Stimulated activated CD4-positive, alpha-beta T cell treated with anti-CD3 and anti-CD28 coated beads, Interleukin-4, amount 100 ng/mL, for 48 hours (primary cell): ENCODE measurements at regions not wholly inside any gene's neighbourhood (a gene's known extent, or its start where the extent isn't known, plus 50 kb on each side); places are given as distances from the start of the nearest gene placed in this dataset.

ENCODE experiments used
- DNase-seq, 2 donors: peaks; one replicate each; pipeline ENCODE4 v3.0.0-alpha.2; 2020; ENCODE audit warnings: low read depth in 2 of 2

DNA sequence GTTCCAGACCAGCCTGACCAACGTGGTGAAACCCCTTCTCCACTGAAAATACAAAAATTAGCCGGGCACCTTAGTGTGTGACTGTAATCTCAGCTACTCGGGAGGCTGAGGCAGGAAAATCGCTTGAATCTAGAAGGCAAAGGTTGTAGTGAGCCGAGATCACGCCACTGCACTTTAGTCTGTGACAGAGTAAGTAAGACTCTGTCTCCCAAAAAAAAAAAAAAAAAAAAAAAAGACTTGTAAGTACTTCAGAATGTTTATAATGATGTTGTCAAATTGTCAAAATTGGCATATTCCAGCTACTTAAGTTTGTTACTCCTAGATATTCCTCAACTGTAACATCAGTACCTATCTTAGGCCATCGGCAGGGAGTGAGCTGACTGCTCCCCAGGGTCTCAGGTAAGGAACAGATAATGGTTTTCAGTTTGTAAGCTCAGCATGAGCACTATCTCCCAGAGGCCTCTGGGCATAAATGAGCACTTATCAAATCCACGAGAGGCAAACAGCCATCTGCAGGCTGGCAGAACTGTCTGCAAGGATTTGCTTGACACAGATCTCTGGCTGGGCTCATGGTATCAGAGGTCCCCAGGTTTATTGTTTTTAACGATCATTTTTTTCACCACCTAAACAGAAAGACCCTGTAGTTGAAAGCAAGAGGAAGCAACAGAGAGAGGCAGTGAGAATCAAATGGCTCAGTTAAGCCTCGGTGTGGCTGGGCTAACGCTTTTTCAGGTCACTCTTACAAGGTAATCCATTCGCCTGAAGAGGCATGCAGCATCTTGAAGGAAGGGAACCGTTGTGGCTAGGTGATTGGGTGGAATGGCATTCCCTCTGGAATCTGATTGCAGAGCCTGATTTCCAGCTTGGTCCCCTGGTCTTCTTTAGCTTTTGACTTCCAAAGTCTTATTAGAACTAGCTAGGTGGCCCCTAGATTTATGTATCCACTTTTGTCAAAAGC is 115.9 kb downstream of the LY86 start:
- no peak for DNase-seq

- no peak for DNase-seq
Measured at GRCh38 chr6:6705061-6705425, 116.5 kb downstream of the LY86 start.

DNA sequence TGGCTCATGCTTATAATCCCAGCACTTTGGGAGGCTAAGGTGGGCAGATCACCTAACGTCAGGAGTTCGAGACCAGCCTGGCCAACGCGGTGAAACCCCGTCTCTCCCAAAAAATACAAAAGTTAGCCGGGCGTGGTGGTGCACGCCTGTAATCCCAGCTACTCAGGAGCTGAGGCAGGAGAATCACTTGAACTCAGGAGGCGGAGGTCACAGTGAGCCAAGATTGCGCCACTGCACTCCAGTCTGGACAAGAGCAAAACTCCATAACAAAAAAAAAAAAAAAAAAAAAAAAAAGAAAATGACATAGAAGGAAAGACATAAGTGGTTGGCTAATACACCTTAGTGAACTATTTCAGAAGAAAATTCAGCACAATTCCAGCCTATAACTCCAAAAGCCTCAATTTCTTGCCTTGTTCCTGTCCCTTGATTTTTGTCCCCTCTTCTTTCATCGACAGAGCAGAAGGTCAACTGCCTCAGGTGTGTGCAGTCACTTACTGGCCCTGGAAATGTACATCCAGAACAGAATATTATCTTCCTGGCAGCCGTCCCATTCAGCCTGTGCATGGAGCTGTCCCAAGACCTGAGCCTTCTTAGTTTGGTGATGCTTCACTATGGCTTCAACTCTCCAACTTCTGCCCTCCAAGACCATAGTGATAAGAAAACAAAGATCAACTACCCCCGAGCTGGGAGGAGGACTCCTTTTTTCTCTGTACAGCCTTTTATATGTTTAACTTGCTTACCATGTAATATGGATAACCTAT is 117.6 kb downstream of the LY86 start:
- DNase-seq = no peak

GRCh38 chr6:6707143-6707542 is 118.6 kb downstream of the LY86 start:
- no peak for DNase-seq

GRCh38 chr6:6709106-6709505 is 120.6 kb downstream of the LY86 start:
- DNase-seq = no peak

DNA sequence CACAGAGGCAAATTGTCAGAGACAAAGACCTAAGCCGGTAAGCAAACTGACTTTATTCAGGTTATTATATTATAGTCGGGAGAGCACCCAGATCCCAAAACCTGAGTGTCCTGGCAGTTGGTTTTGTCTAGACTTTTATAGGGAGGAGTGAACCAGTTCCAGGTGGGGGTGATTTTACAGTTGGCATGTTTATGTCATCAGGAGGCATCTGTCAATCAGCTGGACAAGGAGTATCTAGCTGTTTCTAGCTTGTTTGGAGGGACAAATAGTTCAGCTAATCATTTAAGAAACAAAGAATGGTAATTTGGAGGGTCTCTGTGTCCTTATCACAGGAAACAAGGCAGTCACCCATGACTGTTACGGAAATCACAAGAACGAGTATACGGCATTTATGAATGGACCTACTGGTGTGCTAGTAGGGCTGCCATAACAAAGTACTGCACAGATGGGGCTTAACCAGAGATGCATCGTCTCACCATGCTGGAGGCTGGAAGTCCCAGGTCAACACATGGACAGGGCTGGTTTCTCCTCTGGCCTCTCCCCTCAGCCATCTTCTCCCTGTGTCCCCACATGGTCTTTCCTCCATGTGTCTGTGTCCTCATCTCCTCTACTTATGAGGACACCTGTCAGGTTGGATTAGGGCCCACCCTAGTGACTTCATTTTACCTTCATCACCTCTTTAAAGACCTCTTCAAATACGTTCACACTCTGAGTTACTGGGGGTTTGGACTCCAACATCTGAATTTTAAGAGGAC is 122.7 kb downstream of the LY86 start:
- DNase-seq = no peak

GRCh38 chr6:6711832-6712448 is 123.4 kb downstream of the LY86 start:
- no peak for DNase-seq

GRCh38 chr6:6712449-6713403 is 124.2 kb downstream of the LY86 start:
- DNase-seq = no peak

DNA sequence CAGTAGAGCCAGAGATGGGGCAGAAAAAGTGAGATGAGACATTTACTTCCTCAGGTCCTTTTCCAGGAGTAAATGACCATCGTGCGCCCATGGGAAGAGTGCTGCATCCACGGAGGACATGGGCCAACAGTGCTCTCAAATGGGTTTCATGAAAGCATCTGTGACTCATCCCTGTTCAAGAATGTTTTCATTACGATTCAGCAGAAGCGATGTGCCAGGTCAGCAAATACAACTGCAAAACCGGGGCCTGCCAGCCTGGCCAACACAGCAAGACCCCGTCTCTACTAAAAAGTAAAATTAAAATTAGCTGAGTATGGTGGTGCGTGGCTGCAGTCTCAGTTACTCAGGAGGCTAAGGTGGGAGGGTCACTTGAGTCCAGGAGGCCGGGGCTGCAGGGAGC is 125.1 kb downstream of the LY86 start:
- no peak for DNase-seq

- no peak for DNase-seq
Measured at GRCh38 chr6:6714118-6714897, 125.8 kb downstream of the LY86 start.

DNA sequence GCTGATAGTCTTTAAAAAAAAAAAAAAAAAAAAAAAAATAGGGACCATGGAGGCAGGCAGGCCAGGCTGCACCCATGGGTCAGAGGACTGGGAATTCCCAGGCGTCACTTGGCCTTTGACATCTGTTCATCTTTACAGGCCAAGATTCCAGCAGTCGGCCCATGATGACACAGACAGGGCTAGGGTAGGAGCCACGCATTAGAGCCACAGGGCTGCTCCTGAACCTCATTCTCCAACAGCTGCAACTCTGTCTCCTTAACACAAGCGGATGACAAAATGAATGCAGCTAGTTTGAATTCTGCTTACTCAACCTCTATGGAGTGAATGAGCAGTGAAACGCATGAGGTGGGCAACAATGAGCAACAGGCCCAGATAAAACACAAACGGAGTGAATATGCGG is 126.4 kb downstream of the LY86 start:
- DNase-seq = no peak

GRCh38 chr6:6715465-6715864 is 126.9 kb downstream of the LY86 start:
- DNase-seq = no peak

DNA sequence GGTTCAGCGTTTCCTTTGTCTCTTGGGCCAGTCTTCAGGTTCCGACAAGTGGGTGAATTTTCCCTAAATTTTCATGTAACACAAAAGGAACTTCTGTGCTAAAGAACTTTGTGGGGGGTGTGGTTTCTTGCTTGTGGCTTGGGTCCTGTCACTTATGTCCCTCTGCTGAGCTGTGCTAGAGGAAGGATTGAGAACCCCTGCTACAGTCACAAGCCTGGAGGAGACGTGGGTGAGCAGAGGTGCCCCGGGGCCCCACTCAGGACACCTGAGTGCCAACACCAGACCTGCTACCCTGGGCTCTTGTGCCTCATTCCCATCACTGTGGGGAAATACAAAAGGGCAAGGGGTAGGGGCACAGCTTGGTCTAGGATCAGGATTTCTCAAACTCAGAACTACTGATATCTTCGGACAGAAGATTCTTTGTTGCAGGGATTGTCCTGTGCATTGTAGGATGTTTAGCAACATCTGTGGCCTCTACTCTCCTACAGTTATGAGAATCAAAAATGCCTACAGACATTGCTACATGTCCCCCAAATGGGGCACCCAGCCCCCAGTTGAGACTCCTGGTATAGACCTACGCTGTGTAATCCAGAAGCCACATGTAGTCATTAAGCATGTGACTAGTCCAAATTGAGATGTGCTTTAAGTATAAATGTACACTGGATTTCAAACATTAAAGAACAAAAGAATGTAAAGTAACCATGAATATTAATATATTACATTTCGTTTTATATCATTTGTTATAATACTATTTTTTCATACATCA is 128.7 kb downstream of the LY86 start:
- DNase-seq = no peak

- DNase-seq = no peak
Measured at GRCh38 chr6:6717953-6718352, 129.4 kb downstream of the LY86 start.

DNA sequence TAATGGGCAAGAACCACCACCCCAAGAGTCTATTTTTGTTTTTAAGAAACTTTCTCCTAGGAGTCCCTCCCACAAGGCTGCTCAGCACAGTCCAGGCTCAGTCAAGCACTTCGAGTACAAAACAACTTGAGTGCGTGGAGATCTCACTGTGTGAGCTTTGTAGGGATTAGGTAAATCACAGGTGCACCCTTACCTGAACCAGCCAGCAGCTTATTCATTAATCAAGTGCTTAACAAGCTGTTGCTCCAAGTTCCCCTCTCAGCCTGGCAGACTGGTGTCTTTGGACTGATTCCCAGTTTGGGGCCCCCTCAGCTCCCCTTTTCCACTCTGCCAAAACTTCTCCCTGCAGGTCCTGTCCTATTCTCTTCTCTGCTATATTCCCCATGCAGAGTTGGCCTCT is 133.1 kb downstream of the LY86 start:
- no peak for DNase-seq

- DNase-seq = no peak
Measured at GRCh38 chr6:6722195-6722594, 133.7 kb downstream of the LY86 start.

DNA sequence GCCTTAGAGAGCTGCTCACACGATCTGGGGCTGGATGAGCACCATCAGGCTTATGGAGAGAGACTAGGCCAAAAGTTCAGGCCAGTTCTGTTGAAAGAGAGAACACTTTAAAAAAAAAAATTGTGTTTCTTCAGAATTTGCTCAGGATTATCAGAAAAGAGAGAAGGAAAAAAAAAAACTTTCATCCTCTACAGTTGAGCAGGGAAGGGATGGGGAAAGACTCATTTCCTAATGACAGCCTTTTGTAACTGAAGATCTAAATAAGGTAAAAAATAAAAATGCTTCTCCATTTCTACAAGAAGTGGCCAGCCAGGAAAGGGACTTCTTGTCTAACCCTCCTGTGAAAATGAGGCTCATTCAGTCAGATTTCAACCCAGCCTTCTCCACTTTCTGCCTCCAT is 134.8 kb downstream of the LY86 start:
- no peak for DNase-seq

DNA sequence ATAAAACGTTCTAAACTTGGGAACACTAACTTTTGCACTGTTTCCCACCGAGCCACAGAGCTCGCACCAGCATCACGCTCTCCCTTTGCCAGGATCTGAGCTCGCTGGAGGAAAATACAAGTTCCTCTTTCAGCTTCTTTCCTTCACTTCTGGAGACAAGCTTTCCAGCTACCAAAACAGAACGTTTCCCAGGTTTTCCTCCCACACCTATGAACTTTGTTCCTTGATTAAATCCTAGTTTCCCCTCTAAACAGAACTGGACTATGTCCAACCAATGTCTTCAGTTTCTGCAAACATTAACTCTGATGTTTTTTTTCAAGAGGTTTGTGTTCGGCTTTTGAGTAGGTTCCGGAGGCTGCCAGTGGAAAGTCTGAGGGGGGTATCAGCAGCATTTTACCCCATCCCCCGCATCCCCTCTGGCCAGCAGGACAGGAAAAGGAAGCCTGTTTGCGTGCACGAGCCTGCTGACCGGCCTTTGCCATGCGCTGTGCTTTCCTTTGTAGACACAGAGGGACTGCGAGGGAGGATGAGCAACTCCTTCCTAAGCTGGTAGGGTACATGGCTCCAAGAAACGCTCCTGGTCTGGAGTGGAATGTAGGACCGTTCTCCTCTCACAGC is 135.5 kb downstream of the LY86 start:
- no peak for DNase-seq
